Naive thymus-derived CD4-positive, alpha-beta T cell (primary cell): ENCODE measurements at regions not wholly inside any gene's neighbourhood (a gene's known extent, or its start where the extent isn't known, plus 50 kb on each side); places are given as distances from the start of the nearest gene placed in this dataset.

Source experiments
- ATAC-seq: fragments of 150-1000 bp; cut with Tn5 transposase; 2 replicates; pipeline ENCODE4 v1.10.0; 2021; ENCODE audit warnings: mild to moderate bottlenecking, moderate library complexity
- CTCF ChIA-PET: fragments of 350-600 bp; sonication (Branson Sonifier 250); formaldehyde crosslinking; loops from one replicate; lab custom pipeline; 2021; ENCODE audit warnings: antibody characterized with exemption; lab: Charles Lee
- POLR2A ChIA-PET: fragments of 350-600 bp; sonication (Branson Sonifier 250); formaldehyde crosslinking; loops from one replicate; lab custom pipeline; 2021; ENCODE audit warnings: antibody characterized with exemption, inconsistent platforms; lab: Charles Lee
- DNase-seq, 9 donors: peaks; one replicate each; pipeline versions ENCODE4 v3.0.0 to v3.0.0-alpha.2; 2020 to 2022; ENCODE audit warnings: mixed read lengths in 1 of 9
- H3K27ac ChIP-seq: one replicate; pipeline ENCODE4 v1.7.0; 2013; ENCODE audit warnings: mild to moderate bottlenecking, low read depth, low read length, moderate library complexity
- H3K27me3 ChIP-seq, 2 donors: one replicate each; pipeline ENCODE4 v1.7.0; 2013; ENCODE audit warnings: low read length in 2 of 2, mild to moderate bottlenecking in 2 of 2, moderate library complexity in 2 of 2; ENCODE audit not compliant: control insufficient read depth in 2 of 2, insufficient read depth in 2 of 2
- H3K36me3 ChIP-seq, 3 experiments: 1 replicate in 2 of 3; 2 replicates in 1 of 3; pipeline ENCODE4 v1.7.0; 2013; ENCODE audit warnings: low read length in 3 of 3, mild to moderate bottlenecking in 3 of 3, moderate library complexity in 1 of 3; ENCODE audit not compliant: insufficient read depth in 3 of 3, control insufficient read depth in 2 of 3
- H3K4me1 ChIP-seq, 2 donors: one replicate each; pipeline ENCODE4 v1.7.0; 2013; ENCODE audit warnings: low read length in 2 of 2, mild to moderate bottlenecking in 2 of 2, moderate library complexity in 1 of 2; ENCODE audit not compliant: control insufficient read depth in 2 of 2, insufficient read depth in 2 of 2
- H3K4me3 ChIP-seq: 2 replicates; pipeline ENCODE4 v1.7.0; 2013; ENCODE audit warnings: mild to moderate bottlenecking, low read length
- H3K9me3 ChIP-seq, 3 experiments: 1 replicate in 2 of 3; 2 replicates in 1 of 3; pipeline ENCODE4 v1.7.0; 2013; ENCODE audit warnings: low read length in 3 of 3; ENCODE audit not compliant: control insufficient read depth in 2 of 3
- H3K27ac Mint-ChIP-seq, 9 donors: one replicate each; pipeline ENCODE4 v1.8.0; 2020 to 2022; ENCODE audit warnings: mixed read lengths in 9 of 9, mild to moderate bottlenecking in 8 of 9, moderate library complexity in 5 of 9, inconsistent platforms in 2 of 9
- H3K27me3 Mint-ChIP-seq, 5 donors: one replicate each; pipeline ENCODE4 v1.8.0; 2021 to 2022; ENCODE audit warnings: mixed read lengths in 5 of 5, mild to moderate bottlenecking in 1 of 5
- H3K36me3 Mint-ChIP-seq, 5 donors: one replicate each; pipeline ENCODE4 v1.8.0; 2020 to 2022; ENCODE audit warnings: mixed read lengths in 5 of 5, mild to moderate bottlenecking in 3 of 5, inconsistent platforms in 1 of 5
- H3K4me1 Mint-ChIP-seq, 7 donors: one replicate each; pipeline ENCODE4 v1.8.0; 2020 to 2022; ENCODE audit warnings: mixed read lengths in 7 of 7, mild to moderate bottlenecking in 3 of 7, inconsistent platforms in 1 of 7
- H3K4me3 Mint-ChIP-seq, 10 donors: one replicate each; pipeline ENCODE4 v1.8.0; 2020 to 2022; ENCODE audit warnings: mild to moderate bottlenecking in 10 of 10, mixed read lengths in 10 of 10, moderate library complexity in 6 of 10, inconsistent platforms in 2 of 10
- H3K9me3 Mint-ChIP-seq, 11 donors: one replicate each; pipeline ENCODE4 v1.8.0; 2020 to 2022; ENCODE audit warnings: mixed read lengths in 11 of 11, mild to moderate bottlenecking in 4 of 11, inconsistent platforms in 1 of 11, moderate library complexity in 1 of 11
- intact Hi-C, 2 donors: fragments of 100-400 bp; cut with micrococcal nuclease; formaldehyde crosslinking; loops; one replicate each; pipeline ENCODE4 v1.15.1; 2023

- ATAC-seq (no peak), DNase-seq (no peak)
- Histone ChIP-seq H3K4me3 (no peak overlapping the region), H3K9me3 (peaks cover 0 to 13% (median 0%) of the 10 kb centered on the region in 3 experiments), H3K27ac (no peak overlapping the region), H3K4me1 (no peaks in the 10 kb centered on the region), H3K27me3 (no peaks in the 10 kb centered on the region), H3K36me3 (no peaks in the 10 kb centered on the region)
- no peaks in the 10 kb centered on the region for H3K27me3 Mint-ChIP-seq
- intact Hi-C loops = no loop called here
- H3K9me3 Mint-ChIP-seq = peaks cover 9 to 38% (median 15%) of the 10 kb centered on the region in 11 donors
- H3K27ac Mint-ChIP-seq = no peak overlapping the region
- no peaks in the 10 kb centered on the region for H3K4me1 Mint-ChIP-seq
- ChIA-PET CTCF (no interaction called here), POLR2A (no interaction called here)
- H3K36me3 Mint-ChIP-seq = peaks cover 0 to 8% (median 0%) of the 10 kb centered on the region in 5 donors
- no peak overlapping the region for H3K4me3 Mint-ChIP-seq
Measured at GRCh38 chr1:118786454-118787155, 201.5 kb downstream of the TBX15 start.

GRCh38 chr1:118785246-118785645 lies 202.9 kb downstream of the TBX15 start:
- Mint-ChIP-seq H3K36me3 (peaks cover 0 to 7% (median 0%) of the 10 kb centered on the region in 5 donors), H3K27me3 (no peaks in the 10 kb centered on the region), H3K4me1 (no peaks in the 10 kb centered on the region), H3K4me3 (no peak overlapping the region), H3K9me3 (peaks cover 2 to 34% (median 10%) of the 10 kb centered on the region in 11 donors), H3K27ac (no peak overlapping the region)
- H3K4me1 ChIP-seq = no peaks in the 10 kb centered on the region
- H3K36me3 ChIP-seq = no peaks in the 10 kb centered on the region
- H3K27me3 ChIP-seq = no peaks in the 10 kb centered on the region
- no peak for DNase-seq
- intact Hi-C loops = no loop called here
- peaks cover 0 to 5% (median 0%) of the 10 kb centered on the region in 3 experiments for H3K9me3 ChIP-seq
- ChIA-PET POLR2A (no interaction called here), CTCF (no interaction called here)
- no peak for ATAC-seq
- H3K27ac ChIP-seq = no peak overlapping the region
- H3K4me3 ChIP-seq = no peak overlapping the region

GRCh38 chr1:118783095-118783758 lies 204.9 kb downstream of the TBX15 start:
- ATAC-seq (no peak), DNase-seq (no peak)
- H3K27me3 Mint-ChIP-seq = no peaks in the 10 kb centered on the region

GRCh38 chr1:118773656-118774055 lies 214.5 kb downstream of the TBX15 start:
- no peak overlapping the region for H3K4me3 Mint-ChIP-seq
- H3K36me3 Mint-ChIP-seq = no peaks in the 10 kb centered on the region
- H3K4me1 Mint-ChIP-seq = no peaks in the 10 kb centered on the region
- no peak overlapping the region for H3K27ac Mint-ChIP-seq
- intact Hi-C loops = no loop called here
- Histone ChIP-seq H3K36me3 (no peaks in the 10 kb centered on the region), H3K9me3 (peaks cover 0 to 5% (median 0%) of the 10 kb centered on the region in 3 experiments), H3K4me1 (no peaks in the 10 kb centered on the region), H3K27me3 (no peaks in the 10 kb centered on the region), H3K27ac (no peak overlapping the region), H3K4me3 (no peak overlapping the region)
- no peaks in the 10 kb centered on the region for H3K27me3 Mint-ChIP-seq
- ChIA-PET POLR2A (no interaction called here), CTCF (no interaction called here)
- no peak for ATAC-seq
- H3K9me3 Mint-ChIP-seq = peaks cover 4 to 42% (median 15%) of the 10 kb centered on the region in 11 donors
- no peak for DNase-seq

More at GRCh38 chr1:118783095-118783758, 204.9 kb downstream of the TBX15 start:
- Mint-ChIP-seq H3K4me1 (no peaks in the 10 kb centered on the region), H3K27ac (no peak overlapping the region), H3K9me3 (peaks cover 0 to 35% (median 11%) of the 10 kb centered on the region in 11 donors), H3K36me3 (peaks cover 0 to 5% (median 0%) of the 10 kb centered on the region in 5 donors), H3K4me3 (no peak overlapping the region)
- intact Hi-C loops = no loop called here
- Histone ChIP-seq H3K36me3 (no peaks in the 10 kb centered on the region), H3K27ac (no peak overlapping the region), H3K27me3 (no peaks in the 10 kb centered on the region), H3K4me3 (no peak overlapping the region), H3K4me1 (no peaks in the 10 kb centered on the region), H3K9me3 (no peaks in the 10 kb centered on the region)
- ChIA-PET CTCF (no interaction called here), POLR2A (no interaction called here)

GRCh38 chr1:118767971-118768370 lies 220.2 kb downstream of the TBX15 start:
- no peaks in the 10 kb centered on the region for H3K9me3 ChIP-seq
- Mint-ChIP-seq H3K9me3 (peaks cover 1 to 37% (median 6%) of the 10 kb centered on the region in 11 donors), H3K36me3 (no peaks in the 10 kb centered on the region), H3K27me3 (no peaks in the 10 kb centered on the region), H3K27ac (no peak overlapping the region), H3K4me3 (no peak overlapping the region), H3K4me1 (peaks cover 0 to 1% (median 0%) of the 10 kb centered on the region in 7 donors)
- DNase-seq (no peak), ATAC-seq (no peak)
- intact Hi-C loops = no loop called here
- POLR2A ChIA-PET = no interaction called here
- H3K4me1 ChIP-seq = no peaks in the 10 kb centered on the region
- no peak overlapping the region for H3K27ac ChIP-seq
- H3K4me3 ChIP-seq = no peak overlapping the region
- no peaks in the 10 kb centered on the region for H3K36me3 ChIP-seq
- no peaks in the 10 kb centered on the region for H3K27me3 ChIP-seq
- CTCF ChIA-PET = no interaction called here

GRCh38 chr1:118753976-118754375 lies 234.2 kb downstream of the TBX15 start:
- CTCF ChIA-PET = no interaction called here
- no peaks in the 10 kb centered on the region for H3K27me3 Mint-ChIP-seq
- H3K27ac Mint-ChIP-seq = no peak overlapping the region
- ATAC-seq (no peak), DNase-seq (no peak)
- H3K4me1 ChIP-seq = no peaks in the 10 kb centered on the region
- no peaks in the 10 kb centered on the region for H3K36me3 Mint-ChIP-seq
- H3K27me3 ChIP-seq = no peaks in the 10 kb centered on the region
- H3K4me1 Mint-ChIP-seq = no peaks in the 10 kb centered on the region
- intact Hi-C loops = no loop called here
- H3K9me3 Mint-ChIP-seq = peaks cover 0 to 19% (median 5%) of the 10 kb centered on the region in 11 donors
- peaks cover 0 to 3% (median 0%) of the 10 kb centered on the region in 3 experiments for H3K9me3 ChIP-seq
- H3K36me3 ChIP-seq = no peaks in the 10 kb centered on the region
- no peak overlapping the region for H3K27ac ChIP-seq
- H3K4me3 Mint-ChIP-seq = no peak overlapping the region
- no peak overlapping the region for H3K4me3 ChIP-seq
- POLR2A ChIA-PET = no interaction called here
